Aorta (tissue), 5 donors: ENCODE measurements at regions not wholly inside any gene's neighbourhood (a gene's known extent, or its start where the extent isn't known, plus 50 kb on each side); places are given as distances from the start of the nearest gene placed in this dataset.
"Not testable (repeated sequence)": the region's sequence is repeated elsewhere in the genome, so short reads cannot be mapped to it uniquely, and the experiment has no call there.

Source experiments
- ATAC-seq: fragments of 200-7000 bp; cut with Tn5 transposase; one replicate; pipeline ENCODE4 v1.9.1; 2022; ENCODE audit warnings: moderate library complexity; ENCODE audit not compliant: low FRiP score
- DNase-seq, 2 donors: peaks; one replicate each; pipeline ENCODE4 v3.0.0-alpha.2; 2020
- H3K27ac ChIP-seq, 2 donors: one replicate each; pipeline ENCODE4 v1.5.1; 2013; ENCODE audit warnings: low read length in 2 of 2, mild to moderate bottlenecking in 2 of 2, moderate library complexity in 2 of 2, control low read depth in 1 of 2, inconsistent platforms in 1 of 2, low read depth in 1 of 2
- H3K27me3 ChIP-seq, 2 donors: one replicate each; pipeline ENCODE4 v1.6.1; 2013; ENCODE audit warnings: control low read depth in 1 of 2, low read length in 1 of 2, mild to moderate bottlenecking in 1 of 2, moderate library complexity in 1 of 2; ENCODE audit not compliant: insufficient read depth in 2 of 2, control insufficient read depth in 1 of 2
- H3K36me3 ChIP-seq, 2 donors: one replicate each; pipeline ENCODE4 v1.6.1; 2013; ENCODE audit warnings: control low read depth in 1 of 2, low read length in 1 of 2, mild to moderate bottlenecking in 1 of 2; ENCODE audit not compliant: insufficient read depth in 2 of 2, control insufficient read depth in 1 of 2
- H3K4me1 ChIP-seq, 2 donors: one replicate each; pipeline ENCODE4 v1.6.1; 2013; ENCODE audit warnings: low read length in 2 of 2, control low read depth in 1 of 2, mild to moderate bottlenecking in 1 of 2, moderate library complexity in 1 of 2; ENCODE audit not compliant: insufficient read depth in 2 of 2, control insufficient read depth in 1 of 2
- H3K4me3 ChIP-seq, 2 donors: one replicate each; pipeline ENCODE4 v1.5.1; 2013; ENCODE audit warnings: low read length in 2 of 2, control low read depth in 1 of 2, mild to moderate bottlenecking in 1 of 2
- H3K9me3 ChIP-seq: one replicate; pipeline ENCODE4 v1.6.1; 2013; ENCODE audit warnings: mild to moderate bottlenecking, low read length; ENCODE audit not compliant: control insufficient read depth
- WGBS, 2 donors: extraction: QIAGEN DNeasy Blood & Tissue Kit; methylation state at CpG; one replicate each; pipeline ENCODE4 v1.1.7; 2013; 5-methylcytosine and 5-hydroxymethylcytosine counted together
- intact Hi-C, 2 donors: fragments of 100-400 bp; cut with DNase I; formaldehyde crosslinking; loops; one replicate each; pipeline versions ENCODE4 v1.14.2 to v1.15.0; 2022
- donor health status: healthy with polysubstance abuse.
- donor health status: Bipolar disorder and iron deficiency.
- donor health status: DM: no; HTN: no; CAD: no.
- donor health status: DM: no; HTN: no; CAD: no.
- donor health status: DM: yes; HTN: yes; CAD: no.

GRCh38 chr4:159021597-159022385 is 81.1 kb upstream of the RAPGEF2 start:
- no peaks in the 10 kb centered on the region for H3K4me1 ChIP-seq
- H3K4me3 ChIP-seq = no peak overlapping the region
- no peaks in the 10 kb centered on the region for H3K9me3 ChIP-seq
- intact Hi-C loops = loop anchor here in 1 of 2 donors (10.0 kb wide), 1 partner anchor 153 kb away; no protein-coding TSS in a partner anchor
- H3K27ac ChIP-seq = no peak overlapping the region
- 58 to 69% methylated on average over 6 of the region's 6 CpGs for WGBS, 2 donors
- no peak for ATAC-seq
- no peak for DNase-seq
- H3K36me3 ChIP-seq = no peaks in the 10 kb centered on the region
- H3K27me3 ChIP-seq = no peaks in the 10 kb centered on the region

GRCh38 chr4:159023741-159024140 is 79.1 kb upstream of the RAPGEF2 start:
- H3K27ac ChIP-seq = no peak overlapping the region
- H3K4me1 ChIP-seq = no peaks in the 10 kb centered on the region
- no peak for ATAC-seq
- no peaks in the 10 kb centered on the region for H3K27me3 ChIP-seq
- 19 to 24% methylated on average over 3 of the region's 3 CpGs for WGBS, 2 donors
- intact Hi-C loops = loop anchor here in 1 of 2 donors (10.0 kb wide), 1 partner anchor 151 kb away; no protein-coding TSS in a partner anchor
- no peaks in the 10 kb centered on the region for H3K36me3 ChIP-seq
- H3K9me3 ChIP-seq = no peaks in the 10 kb centered on the region
- H3K4me3 ChIP-seq = no peak overlapping the region
- no peak for DNase-seq

- no peaks in the 10 kb centered on the region for H3K36me3 ChIP-seq
- no peaks in the 10 kb centered on the region for H3K4me1 ChIP-seq
- ATAC-seq (no peak), DNase-seq (no peak)
- H3K4me3 ChIP-seq = no peak overlapping the region
- H3K27ac ChIP-seq = no peak overlapping the region
- H3K27me3 ChIP-seq = no peaks in the 10 kb centered on the region
- WGBS, 2 donors = 57 to 59% methylated on average over 5 of the region's 5 CpGs
- intact Hi-C loops = loop anchor here in 1 of 2 donors (10.0 kb wide), 1 partner anchor 151 kb away; no protein-coding TSS in a partner anchor
- H3K9me3 ChIP-seq = no peaks in the 10 kb centered on the region
These were observed 78.6 kb upstream of the RAPGEF2 start for GRCh38 chr4:159024266-159024665.

GRCh38 chr4:159024828-159025227 is 78.1 kb upstream of the RAPGEF2 start:
- Histone ChIP-seq H3K9me3 (no peaks in the 10 kb centered on the region), H3K4me3 (no peak overlapping the region), H3K36me3 (no peaks in the 10 kb centered on the region), H3K4me1 (no peaks in the 10 kb centered on the region), H3K27ac (no peak overlapping the region), H3K27me3 (no peaks in the 10 kb centered on the region)
- intact Hi-C loops = loop anchor here in 1 of 2 donors (10.0 kb wide), 1 partner anchor 150 kb away; no protein-coding TSS in a partner anchor
- 97 to 98% methylated on average over 3 of the region's 3 CpGs for WGBS, 2 donors
- DNase-seq (no peak), ATAC-seq (no peak)

- Histone ChIP-seq H3K36me3 (no peaks in the 10 kb centered on the region), H3K9me3 (no peaks in the 10 kb centered on the region), H3K4me3 (no peak overlapping the region), H3K4me1 (no peaks in the 10 kb centered on the region), H3K27ac (no peak overlapping the region), H3K27me3 (no peaks in the 10 kb centered on the region)
- ATAC-seq (no peak), DNase-seq (no peak)
- intact Hi-C loops = loop anchor here in 1 of 2 donors (10.0 kb wide), 1 partner anchor 148 kb away; no protein-coding TSS in a partner anchor
These were observed 76.5 kb upstream of the RAPGEF2 start for GRCh38 chr4:159026329-159026728.

GRCh38 chr4:159027535-159027934 is 75.3 kb upstream of the RAPGEF2 start:
- Histone ChIP-seq H3K4me1 (no peaks in the 10 kb centered on the region), H3K27me3 (no peaks in the 10 kb centered on the region), H3K9me3 (no peaks in the 10 kb centered on the region), H3K27ac (no peak overlapping the region), H3K36me3 (no peaks in the 10 kb centered on the region), H3K4me3 (no peak overlapping the region)
- intact Hi-C loops = loop anchor here in 1 of 2 donors (10.0 kb wide), 1 partner anchor 147 kb away; no protein-coding TSS in a partner anchor
- 8% methylated on average over 2 of the region's 2 CpGs for WGBS, 2 donors
- DNase-seq (no peak), ATAC-seq (no peak)

- ATAC-seq (no peak), DNase-seq (no peak)
- WGBS, 2 donors = 71 to 80% methylated on average over 1 of the region's 1 CpG
- H3K9me3 ChIP-seq = no peaks in the 10 kb centered on the region
- H3K27me3 ChIP-seq = no peaks in the 10 kb centered on the region
- no peak overlapping the region for H3K27ac ChIP-seq
- no peaks in the 10 kb centered on the region for H3K36me3 ChIP-seq
- intact Hi-C loops = loop anchor here in 1 of 2 donors (10.0 kb wide), 1 partner anchor 145 kb away; no protein-coding TSS in a partner anchor
- H3K4me1 ChIP-seq = no peaks in the 10 kb centered on the region
- no peak overlapping the region for H3K4me3 ChIP-seq
These were observed 73.4 kb upstream of the RAPGEF2 start for GRCh38 chr4:159029481-159029880.

GRCh38 chr4:159030297-159030696 is 72.6 kb upstream of the RAPGEF2 start:
- H3K27ac ChIP-seq, H3K4me1 ChIP-seq, H3K27me3 ChIP-seq, H3K4me3 ChIP-seq, H3K36me3 ChIP-seq, DNase-seq, ATAC-seq, H3K9me3 ChIP-seq, intact Hi-C loops: not testable (repeated sequence)
- WGBS, 2 donors = 90 to 91% methylated on average over 2 of the region's 2 CpGs

GRCh38 chr4:159035570-159035969 is 67.3 kb upstream of the RAPGEF2 start:
- no peaks in the 10 kb centered on the region for H3K36me3 ChIP-seq
- no peak overlapping the region for H3K27ac ChIP-seq
- intact Hi-C loops = no loop called here
- H3K27me3 ChIP-seq = no peaks in the 10 kb centered on the region
- no peaks in the 10 kb centered on the region for H3K9me3 ChIP-seq
- no peak for DNase-seq
- no peaks in the 10 kb centered on the region for H3K4me1 ChIP-seq
- no peak overlapping the region for H3K4me3 ChIP-seq
- 70 to 79% methylated on average over 1 of the region's 1 CpG for WGBS, 2 donors
- ATAC-seq = no peak
